ENCODE measurements at regions not wholly inside any gene's neighbourhood (a gene's known extent, or its start where the extent isn't known, plus 50 kb on each side); places are given as distances from the start of the nearest gene placed in this dataset.
A peak's percentile ranks its signal among the peaks of the same experiment; 100 is the strongest.

DNA sequence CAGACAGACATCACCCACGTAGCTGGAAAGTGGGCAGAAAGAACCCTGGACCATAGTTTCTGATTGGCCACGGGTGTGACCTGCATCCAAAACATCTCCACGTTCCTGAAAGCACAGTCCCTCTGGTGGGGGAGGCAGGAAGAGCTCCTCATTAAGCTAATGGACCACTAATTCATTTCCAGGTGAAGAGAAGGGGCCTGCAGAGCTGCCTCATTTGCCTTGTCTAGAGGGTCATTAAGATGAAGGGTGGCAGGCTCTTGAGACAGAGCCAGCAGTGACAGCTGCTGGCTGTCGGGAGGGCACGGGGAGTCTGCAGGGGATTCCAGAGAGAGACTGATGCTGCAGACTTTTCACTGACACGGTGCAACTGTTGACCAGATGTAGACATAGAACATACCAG, 149.6 kb upstream of the OPCML start:
- no peaks in the 10 kb centered on the region for H3K4me1 ChIP-seq (ENCODE audit: control insufficient read depth in 2 of 3, insufficient read depth in 2 of 3, low read depth in 1 of 3, low read length in 3 of 3)
- H3K4me3 ChIP-seq (ENCODE audit: low read length in 3 of 3): no peak overlapping the region
- intact Hi-C loops (cut with DNase I): no loop called here
- no peak overlapping the region for H3K27ac ChIP-seq (ENCODE audit: low read depth in 2 of 2, low read length in 2 of 2)
- TF ChIP-seq, protein P1, sequence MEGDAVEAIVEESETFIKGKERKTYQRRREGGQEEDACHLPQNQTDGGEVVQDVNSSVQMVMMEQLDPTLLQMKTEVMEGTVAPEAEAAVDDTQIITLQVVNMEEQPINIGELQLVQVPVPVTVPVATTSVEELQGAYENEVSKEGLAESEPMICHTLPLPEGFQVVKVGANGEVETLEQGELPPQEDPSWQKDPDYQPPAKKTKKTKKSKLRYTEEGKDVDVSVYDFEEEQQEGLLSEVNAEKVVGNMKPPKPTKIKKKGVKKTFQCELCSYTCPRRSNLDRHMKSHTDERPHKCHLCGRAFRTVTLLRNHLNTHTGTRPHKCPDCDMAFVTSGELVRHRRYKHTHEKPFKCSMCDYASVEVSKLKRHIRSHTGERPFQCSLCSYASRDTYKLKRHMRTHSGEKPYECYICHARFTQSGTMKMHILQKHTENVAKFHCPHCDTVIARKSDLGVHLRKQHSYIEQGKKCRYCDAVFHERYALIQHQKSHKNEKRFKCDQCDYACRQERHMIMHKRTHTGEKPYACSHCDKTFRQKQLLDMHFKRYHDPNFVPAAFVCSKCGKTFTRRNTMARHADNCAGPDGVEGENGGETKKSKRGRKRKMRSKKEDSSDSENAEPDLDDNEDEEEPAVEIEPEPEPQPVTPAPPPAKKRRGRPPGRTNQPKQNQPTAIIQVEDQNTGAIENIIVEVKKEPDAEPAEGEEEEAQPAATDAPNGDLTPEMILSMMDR (IDR thresholded peaks at IDR 0.05; ENCODE audit: borderline replicate concordance, extremely low read depth, insufficient read depth): no peak
- H3K9ac ChIP-seq (ENCODE audit: low read length in 3 of 3): no peak overlapping the region
- H3K36me3 ChIP-seq (ENCODE audit: control insufficient read depth in 2 of 3, insufficient read depth in 3 of 3, low read length in 3 of 3): no peaks in the 10 kb centered on the region
- H3K9me3 ChIP-seq (ENCODE audit: control insufficient read depth in 2 of 3, insufficient read depth in 1 of 3, low read length in 3 of 3): no peaks in the 10 kb centered on the region
- FAIRE-seq (no peak), DNase-seq (peak in 4 of 5 donors; percentile 45 to 74 (median 64))
- H3K27me3 ChIP-seq (ENCODE audit: control insufficient read depth, insufficient read depth, low read length): no peaks in the 10 kb centered on the region

DNA sequence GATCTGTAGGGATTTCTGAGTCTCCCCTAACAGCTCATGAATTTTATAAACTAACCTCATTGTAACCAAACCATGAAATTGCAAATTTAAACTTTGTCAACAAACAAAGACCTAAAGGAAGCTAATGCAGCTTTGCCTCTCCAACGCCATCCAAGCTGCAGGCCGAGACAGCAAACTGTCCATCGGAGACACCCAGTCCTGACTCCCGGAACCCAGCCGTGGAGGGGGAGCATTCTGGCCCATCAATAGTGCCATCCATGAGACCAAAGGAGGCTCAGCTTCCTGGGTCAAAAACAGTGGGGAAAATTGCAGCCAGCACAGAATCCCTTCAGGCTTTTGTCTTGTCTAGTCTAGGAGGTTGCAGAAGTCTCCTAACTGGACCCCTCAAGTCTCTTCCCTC, 147.6 kb upstream of the OPCML start:
- H3K9me3 ChIP-seq (ENCODE audit: control insufficient read depth in 2 of 3, insufficient read depth in 1 of 3, low read length in 3 of 3): no peaks in the 10 kb centered on the region
- H3K27me3 ChIP-seq (ENCODE audit: control insufficient read depth, insufficient read depth, low read length): no peaks in the 10 kb centered on the region
- DNase-seq: no peak
- H3K27ac ChIP-seq (ENCODE audit: low read depth in 2 of 2, low read length in 2 of 2): no peak overlapping the region
- H3K9ac ChIP-seq (ENCODE audit: low read length in 3 of 3): no peak overlapping the region
- no peak overlapping the region for H3K4me3 ChIP-seq (ENCODE audit: low read length in 3 of 3)
- FAIRE-seq: no peak
- no peaks in the 10 kb centered on the region for H3K36me3 ChIP-seq (ENCODE audit: control insufficient read depth in 2 of 3, insufficient read depth in 3 of 3, low read length in 3 of 3)
- TF ChIP-seq, protein P1 (IDR thresholded peaks at IDR 0.05; ENCODE audit: borderline replicate concordance, extremely low read depth, insufficient read depth): no peak
- intact Hi-C loops (cut with DNase I): no loop called here
- no peaks in the 10 kb centered on the region for H3K4me1 ChIP-seq (ENCODE audit: control insufficient read depth in 2 of 3, insufficient read depth in 2 of 3, low read depth in 1 of 3, low read length in 3 of 3)

DNA sequence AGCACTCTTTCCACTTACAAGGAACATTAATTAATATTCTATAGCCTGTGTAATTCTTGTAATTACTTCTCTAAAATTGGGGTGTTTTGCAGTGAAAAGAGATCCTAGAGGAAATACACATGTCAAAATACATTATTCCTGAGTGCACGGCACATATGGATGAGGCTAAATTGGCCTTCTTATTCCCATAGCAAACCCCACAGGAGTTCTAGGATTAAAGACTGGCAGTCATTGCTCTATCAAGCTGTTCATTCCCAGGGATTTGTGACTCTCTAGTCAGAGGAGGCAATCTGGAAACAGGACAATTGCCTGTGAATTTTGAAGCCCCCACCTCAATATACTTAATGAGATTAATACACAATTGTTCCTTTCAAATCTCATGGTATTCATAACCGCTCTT, 145.9 kb upstream of the OPCML start:
- FAIRE-seq (no peak), DNase-seq (no peak)
- Histone ChIP-seq H3K9me3 (ENCODE audit: control insufficient read depth in 2 of 3, insufficient read depth in 1 of 3, low read length in 3 of 3) (no peaks in the 10 kb centered on the region), H3K27ac (ENCODE audit: low read depth in 2 of 2, low read length in 2 of 2) (no peak overlapping the region), H3K4me3 (ENCODE audit: low read length in 3 of 3) (no peak overlapping the region), H3K27me3 (ENCODE audit: control insufficient read depth, insufficient read depth, low read length) (no peaks in the 10 kb centered on the region), H3K36me3 (ENCODE audit: control insufficient read depth in 2 of 3, insufficient read depth in 3 of 3, low read length in 3 of 3) (no peaks in the 10 kb centered on the region), H3K4me1 (ENCODE audit: control insufficient read depth in 2 of 3, insufficient read depth in 2 of 3, low read depth in 1 of 3, low read length in 3 of 3) (no peaks in the 10 kb centered on the region), H3K9ac (ENCODE audit: low read length in 3 of 3) (no peak overlapping the region)
- intact Hi-C loops (cut with DNase I): no loop called here
- TF ChIP-seq, protein P1 (IDR thresholded peaks at IDR 0.05; ENCODE audit: borderline replicate concordance, extremely low read depth, insufficient read depth): no peak

DNA sequence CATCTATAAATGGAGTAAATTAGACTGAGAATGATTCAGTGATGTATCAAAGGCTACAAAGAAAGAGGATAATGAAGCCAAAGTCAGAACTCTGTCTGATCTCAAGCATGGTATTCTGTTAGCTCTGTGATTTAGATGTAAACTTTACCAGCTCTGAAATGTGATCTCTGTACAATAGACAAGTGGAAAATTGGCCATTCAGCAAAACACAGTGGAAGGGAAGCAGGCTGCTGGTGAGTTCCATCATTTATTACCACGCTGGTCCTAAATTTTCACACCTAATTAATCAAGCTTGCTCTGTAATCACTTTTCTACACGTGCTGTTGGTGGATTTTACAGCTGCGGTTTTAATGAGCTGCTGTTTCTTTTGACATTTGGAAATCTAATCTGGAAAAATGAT, 145.1 kb upstream of the OPCML start:
- Histone ChIP-seq H3K9me3 (ENCODE audit: control insufficient read depth in 2 of 3, insufficient read depth in 1 of 3, low read length in 3 of 3) (no peaks in the 10 kb centered on the region), H3K4me3 (ENCODE audit: low read length in 3 of 3) (no peak overlapping the region), H3K4me1 (ENCODE audit: control insufficient read depth in 2 of 3, insufficient read depth in 2 of 3, low read depth in 1 of 3, low read length in 3 of 3) (no peaks in the 10 kb centered on the region), H3K36me3 (ENCODE audit: control insufficient read depth in 2 of 3, insufficient read depth in 3 of 3, low read length in 3 of 3) (no peaks in the 10 kb centered on the region), H3K27me3 (ENCODE audit: control insufficient read depth, insufficient read depth, low read length) (no peaks in the 10 kb centered on the region), H3K27ac (ENCODE audit: low read depth in 2 of 2, low read length in 2 of 2) (no peak overlapping the region), H3K9ac (ENCODE audit: low read length in 3 of 3) (no peak overlapping the region)
- no peak for FAIRE-seq
- peak in 2 of 5 donors; percentile 53 to 59 for DNase-seq
- TF ChIP-seq, protein P1 (IDR thresholded peaks at IDR 0.05; ENCODE audit: borderline replicate concordance, extremely low read depth, insufficient read depth): no peak
- intact Hi-C loops (cut with DNase I): no loop called here
